Renal pelvis (tissue), 1 donor: ENCODE measurements at regions not wholly inside any gene's neighbourhood (a gene's known extent, or its start where the extent isn't known, plus 50 kb on each side); places are given as distances from the start of the nearest gene placed in this dataset.

Experiments
- DNase-seq: peaks from one replicate; pipeline ENCODE4 v3.0.0-alpha.2; 2013

DNA sequence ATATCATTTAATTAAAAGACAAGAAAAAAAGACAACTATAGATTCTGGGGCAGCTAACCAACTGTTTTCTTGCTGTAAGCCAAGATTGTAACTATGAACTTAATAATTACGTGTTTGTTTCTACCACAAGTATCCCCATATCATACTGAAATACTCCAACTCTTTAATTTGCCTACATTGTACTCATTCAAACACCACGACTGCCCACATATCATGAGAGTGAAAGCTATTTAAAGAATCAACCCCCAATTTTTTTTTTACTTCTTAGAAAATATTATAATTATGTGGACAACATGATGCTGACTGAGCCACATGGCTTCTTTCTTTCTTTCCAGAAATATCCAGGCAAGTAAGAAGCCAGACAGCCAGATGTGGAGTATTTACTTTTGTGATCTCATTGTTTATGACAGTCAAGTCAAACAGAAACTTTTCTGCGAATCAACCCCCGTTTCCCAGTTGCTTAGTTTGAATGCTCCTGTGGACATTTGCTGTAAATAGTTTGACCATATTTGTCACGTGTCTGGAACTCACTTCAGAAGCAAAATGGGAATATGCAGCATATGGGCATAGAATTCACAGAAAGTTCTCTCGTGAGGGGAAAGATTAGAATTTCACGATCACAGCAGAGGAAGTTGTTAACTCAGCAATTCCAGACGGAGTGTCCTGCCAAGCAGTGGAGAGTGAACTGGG lies 126.8 kb upstream of the PSMD7 start:
- peak; percentile 40 for DNase-seq

DNA sequence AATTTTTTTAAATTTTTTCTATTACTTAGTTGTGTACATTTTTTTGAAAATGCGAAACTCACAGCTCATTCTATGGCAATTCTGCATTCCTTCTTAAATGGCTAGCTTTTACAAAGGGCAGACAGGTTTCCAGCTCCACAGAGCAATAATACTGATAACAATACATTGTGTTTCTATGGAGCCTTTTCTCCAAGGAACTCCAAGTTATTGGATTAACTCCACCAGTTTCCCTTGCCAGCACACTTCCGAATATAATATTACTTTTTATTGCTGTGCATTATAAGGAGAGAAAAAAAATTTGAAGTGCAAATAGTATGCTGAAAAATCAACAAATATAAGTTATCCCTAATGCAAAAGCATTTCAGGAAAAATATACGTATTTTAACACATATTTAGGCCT lies 127.5 kb upstream of the PSMD7 start:
- DNase-seq, result no peak

DNA sequence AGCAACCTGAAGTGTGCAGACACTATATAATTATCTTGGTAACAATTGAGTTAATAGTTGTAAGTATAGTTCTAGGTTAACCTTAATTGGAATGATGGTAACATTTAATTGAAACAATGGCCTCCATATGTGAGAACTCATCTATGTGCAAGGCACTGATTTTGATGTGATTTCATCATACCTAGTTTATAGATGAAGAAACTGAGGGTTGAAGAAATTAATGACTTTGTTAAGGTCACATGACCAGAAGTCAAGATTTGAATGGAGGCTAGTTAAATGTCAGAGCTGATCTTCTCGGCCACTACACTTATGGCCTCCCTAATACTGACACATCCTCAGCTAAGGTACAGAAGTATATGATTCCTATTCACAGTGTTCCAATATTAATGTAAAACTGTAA lies 128.2 kb upstream of the PSMD7 start:
- no peak for DNase-seq

DNA sequence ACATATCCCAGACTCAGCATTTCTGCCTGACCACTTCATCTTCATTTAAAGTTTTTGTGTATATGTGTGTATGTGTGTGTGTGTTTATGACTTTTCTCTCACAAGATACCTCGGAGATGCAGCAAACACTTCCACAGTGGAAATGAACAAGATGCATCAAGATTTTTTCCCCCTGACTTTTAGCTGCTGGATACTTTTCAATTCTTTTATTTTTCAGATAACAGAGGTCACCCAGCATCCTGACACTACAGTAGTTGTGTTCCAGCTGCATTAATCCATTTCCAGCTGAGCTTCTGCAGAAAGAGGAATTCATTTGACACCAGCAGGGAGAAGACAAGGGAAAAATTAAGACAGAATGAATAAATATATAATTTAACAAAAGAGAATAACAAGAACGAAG lies 130.2 kb upstream of the PSMD7 start:
- DNase-seq, result no peak

DNA sequence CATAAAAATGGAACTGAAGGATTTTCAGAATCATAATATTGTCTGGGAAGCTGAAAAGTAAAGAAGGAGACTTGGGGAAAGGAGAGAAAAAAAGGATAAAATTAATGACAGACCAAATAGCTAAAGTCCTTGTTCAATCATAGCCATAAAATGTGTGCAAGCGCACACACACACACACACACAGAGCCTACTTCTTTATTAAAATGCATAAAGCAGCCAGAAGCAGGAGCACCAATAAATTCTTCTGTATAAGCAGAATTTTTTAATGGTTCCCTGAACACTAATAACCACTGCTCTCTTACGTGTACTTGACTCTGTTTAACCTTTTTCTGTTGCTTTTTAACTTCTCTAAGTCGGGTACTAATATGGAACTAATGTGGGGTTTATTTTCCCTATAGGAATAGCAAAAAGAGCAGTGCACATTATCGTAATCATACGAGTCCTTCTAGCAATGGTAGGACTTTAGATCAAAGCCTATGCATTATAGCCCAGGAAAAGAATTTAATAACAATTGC lies 131.0 kb upstream of the PSMD7 start:
- no peak for DNase-seq

DNA sequence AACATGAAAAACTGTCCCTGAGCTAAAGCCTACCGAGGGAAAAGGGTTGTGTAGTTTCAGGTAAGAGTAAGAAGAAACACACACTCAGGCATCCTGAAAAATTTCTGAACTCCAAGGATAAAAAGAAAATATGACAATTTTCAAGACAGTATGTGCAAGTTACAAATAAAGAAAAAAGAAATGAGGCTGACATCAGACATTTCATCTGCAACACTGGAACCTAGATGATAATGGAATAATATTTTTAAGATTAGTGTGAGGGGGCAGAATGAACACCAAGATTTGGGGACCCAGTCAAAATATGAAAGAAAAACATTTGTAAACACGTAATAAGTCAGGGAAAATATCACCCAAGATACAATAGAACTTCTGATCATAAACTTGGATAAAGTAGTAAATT lies 135.9 kb upstream of the PSMD7 start:
- no peak for DNase-seq

DNA sequence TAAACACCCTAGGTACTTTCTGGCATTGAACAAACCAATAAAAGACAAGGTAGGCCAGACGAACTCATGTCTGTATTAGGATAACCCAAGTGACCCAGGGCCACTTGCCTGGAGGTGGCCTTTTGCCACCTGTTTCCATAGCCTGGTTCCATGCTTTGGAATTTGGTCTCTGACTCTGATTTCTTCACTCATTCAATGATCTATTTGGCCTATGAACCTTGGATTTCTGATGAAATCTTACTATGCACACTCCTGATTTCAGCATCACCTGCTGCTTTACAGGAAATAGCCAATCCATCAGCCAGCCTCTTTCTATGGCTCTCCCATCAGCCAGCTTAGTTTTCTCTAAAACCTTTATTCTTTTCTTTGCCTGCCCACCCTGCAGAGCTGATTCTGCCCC lies 142.8 kb upstream of the PSMD7 start:
- DNase-seq, result no peak

DNA sequence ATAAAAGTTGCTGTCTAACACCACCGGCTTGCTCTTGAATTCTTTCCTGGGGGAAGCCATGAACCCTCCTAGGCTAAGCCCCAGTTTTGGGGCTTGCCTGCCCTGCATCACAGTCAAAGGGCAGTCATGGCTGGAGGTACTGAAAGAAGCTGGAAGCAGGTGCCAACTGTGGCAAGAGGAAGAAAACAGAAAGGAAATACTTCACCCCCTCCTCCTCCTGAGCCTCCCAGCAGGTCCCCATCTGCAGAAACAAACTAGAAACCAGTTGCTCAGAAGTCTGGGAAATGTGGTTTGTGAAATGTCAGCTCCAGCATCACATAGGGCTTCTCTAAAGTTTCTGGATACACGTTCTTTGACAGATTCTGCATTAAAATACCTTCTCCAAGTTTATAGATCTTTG lies 150.0 kb upstream of the PSMD7 start:
- DNase-seq, result no peak

DNA sequence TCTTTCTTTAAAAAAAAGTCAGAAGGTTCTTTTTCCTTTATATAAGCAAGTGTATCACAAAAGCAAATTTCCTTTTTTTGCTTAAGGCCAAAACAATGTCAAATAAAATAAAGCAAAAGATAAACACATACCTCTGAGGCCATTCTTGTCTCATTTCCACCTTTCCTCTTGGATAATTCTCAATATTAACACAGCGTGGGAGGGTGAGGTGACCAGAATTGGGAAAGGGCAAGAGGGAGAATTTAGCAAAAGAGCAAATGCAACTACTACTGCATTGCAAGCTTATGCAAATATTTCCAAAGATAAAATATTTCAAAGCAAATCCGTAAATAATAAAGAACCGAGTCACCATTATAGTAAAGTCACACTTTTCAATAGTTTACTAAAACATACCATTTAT lies 153.4 kb upstream of the PSMD7 start:
- DNase-seq, result no peak

DNA sequence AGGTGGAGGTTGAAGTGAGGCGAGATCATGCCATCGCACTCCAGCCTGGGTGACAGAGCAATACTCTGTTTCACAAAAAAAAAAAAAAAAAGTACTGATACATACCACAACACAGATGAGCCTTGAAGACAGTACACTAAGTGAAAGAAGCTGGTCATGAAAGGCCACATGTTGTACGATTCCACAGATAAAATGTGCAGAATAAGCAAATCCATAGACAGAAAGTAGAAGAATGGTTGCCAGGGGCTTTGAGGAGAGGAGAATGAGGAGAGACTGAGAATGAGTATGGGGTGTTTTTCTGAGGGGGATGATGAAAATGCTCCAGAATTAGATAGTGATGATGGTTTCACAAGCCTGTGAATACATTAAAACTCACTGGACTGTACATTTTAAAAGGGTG lies 155.6 kb upstream of the PSMD7 start:
- DNase-seq, result no peak

DNA sequence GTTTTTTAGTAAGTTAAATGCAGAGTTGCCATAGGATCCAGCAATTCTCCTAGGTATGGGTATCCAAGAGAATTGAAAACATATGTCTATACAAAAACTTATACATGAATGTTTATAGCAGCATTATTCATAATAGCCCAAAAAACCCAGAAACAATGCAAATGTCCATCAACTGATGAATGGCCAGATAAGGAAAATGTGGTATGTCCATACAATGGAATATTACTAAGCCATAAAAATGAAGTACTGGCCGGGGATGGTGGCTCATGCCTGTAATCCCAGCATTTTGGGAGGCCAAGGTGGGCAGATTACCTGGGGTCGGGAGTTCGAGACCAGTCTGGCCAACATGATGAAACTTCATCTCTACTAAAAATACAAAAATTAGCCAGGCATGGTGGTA lies 156.1 kb upstream of the PSMD7 start:
- no peak for DNase-seq

DNA sequence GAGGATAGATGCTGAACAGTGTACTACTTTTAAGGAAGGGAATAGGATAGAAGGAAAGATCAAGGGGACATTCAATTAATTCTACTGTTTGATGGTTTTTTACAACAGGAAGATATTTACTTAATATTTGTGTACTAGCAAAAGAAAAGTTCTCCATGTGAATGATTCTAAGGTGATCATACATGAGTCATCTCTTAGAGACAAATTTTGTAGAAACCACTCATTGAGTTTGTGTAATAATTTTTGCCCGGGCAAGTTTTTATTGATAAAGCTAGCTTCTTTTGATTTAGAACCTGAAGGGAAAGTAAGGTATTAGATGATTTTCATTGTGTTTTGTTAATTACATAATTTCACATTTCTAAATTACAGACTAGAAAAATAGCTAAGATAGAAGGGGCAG lies 172.8 kb upstream of the PSMD7 start:
- no peak for DNase-seq

DNA sequence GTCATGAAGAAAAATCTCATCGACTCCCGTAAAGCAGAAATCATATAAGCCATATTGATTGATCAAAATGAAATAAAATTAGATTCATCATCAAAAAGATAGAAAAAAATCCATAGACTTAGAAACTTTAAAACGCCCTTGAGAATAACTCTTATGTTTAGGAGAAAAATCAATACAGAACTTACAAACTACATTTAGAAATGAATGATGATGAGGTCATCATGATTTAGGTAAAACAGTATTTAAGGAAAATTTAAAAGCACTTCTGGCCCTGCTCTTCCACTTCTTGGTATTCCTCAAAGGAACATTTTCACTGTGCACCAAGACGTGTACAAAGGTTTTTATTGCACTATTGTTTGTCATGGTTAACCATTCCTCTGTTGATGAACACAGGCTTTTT lies 173.4 kb upstream of the PSMD7 start:
- no peak for DNase-seq

DNA sequence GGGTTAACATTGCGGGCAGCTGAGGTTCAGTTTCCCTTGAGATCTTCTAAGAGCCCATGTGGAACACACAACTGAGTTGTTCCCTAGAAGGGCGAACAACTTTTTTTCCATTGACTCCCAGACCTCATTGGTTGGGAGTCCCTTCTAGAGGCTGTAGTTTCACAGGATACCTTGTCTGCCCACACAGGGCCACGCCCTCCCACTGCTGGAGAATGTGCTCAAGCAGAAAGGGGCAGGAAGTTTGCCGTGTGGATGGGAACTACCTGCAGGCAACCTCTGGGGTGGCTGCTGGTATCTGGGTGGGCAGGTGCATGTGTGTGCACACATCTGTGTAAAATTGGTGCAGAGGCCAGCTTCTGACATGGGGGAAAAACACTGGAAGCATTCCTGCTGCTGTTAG lies 178.8 kb upstream of the PSMD7 start:
- DNase-seq, result no peak

DNA sequence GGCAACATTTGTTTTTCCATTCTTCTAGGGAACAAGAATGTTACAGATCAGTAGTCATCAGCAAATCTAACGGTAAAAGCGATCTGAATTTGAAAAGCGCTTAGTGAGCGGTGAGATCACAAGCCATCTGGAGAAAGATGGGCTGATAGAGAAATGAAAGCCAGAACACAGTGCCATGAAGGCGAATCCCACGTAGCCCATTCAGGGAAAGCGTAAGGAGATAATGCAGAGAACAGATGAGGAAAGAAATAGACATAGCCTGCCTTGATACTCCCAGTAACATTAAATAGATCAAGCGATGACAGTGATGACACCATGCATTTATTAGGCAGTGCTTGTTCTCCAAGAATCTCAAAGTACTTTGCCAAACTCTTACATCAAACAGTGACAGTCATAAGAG lies 183.1 kb upstream of the PSMD7 start:
- no peak for DNase-seq

DNA sequence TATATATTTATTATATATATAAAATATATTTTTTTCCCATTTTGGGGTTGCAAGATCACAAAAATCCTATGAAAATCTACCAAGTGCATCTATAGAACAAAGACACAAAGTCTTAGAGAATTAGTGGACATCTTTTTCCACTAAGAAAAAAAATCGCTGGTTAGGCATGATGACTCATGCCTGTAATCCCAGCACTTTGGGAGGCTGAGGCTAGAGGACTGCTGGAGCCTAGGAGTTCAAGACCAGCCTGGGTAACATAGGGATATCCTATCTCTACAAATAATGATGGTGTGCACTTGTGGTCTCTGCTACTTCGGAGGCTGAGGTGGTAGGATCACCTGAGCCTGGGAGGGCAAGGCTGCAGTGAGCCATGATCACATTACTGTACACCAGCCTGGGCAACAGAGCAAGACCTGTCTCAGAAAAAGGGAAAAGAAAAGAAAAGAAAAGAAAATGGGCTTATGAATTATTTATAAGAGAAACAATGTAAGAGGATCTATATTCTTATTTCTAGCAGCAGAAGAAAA lies 185.1 kb upstream of the PSMD7 start:
- no peak for DNase-seq

DNA sequence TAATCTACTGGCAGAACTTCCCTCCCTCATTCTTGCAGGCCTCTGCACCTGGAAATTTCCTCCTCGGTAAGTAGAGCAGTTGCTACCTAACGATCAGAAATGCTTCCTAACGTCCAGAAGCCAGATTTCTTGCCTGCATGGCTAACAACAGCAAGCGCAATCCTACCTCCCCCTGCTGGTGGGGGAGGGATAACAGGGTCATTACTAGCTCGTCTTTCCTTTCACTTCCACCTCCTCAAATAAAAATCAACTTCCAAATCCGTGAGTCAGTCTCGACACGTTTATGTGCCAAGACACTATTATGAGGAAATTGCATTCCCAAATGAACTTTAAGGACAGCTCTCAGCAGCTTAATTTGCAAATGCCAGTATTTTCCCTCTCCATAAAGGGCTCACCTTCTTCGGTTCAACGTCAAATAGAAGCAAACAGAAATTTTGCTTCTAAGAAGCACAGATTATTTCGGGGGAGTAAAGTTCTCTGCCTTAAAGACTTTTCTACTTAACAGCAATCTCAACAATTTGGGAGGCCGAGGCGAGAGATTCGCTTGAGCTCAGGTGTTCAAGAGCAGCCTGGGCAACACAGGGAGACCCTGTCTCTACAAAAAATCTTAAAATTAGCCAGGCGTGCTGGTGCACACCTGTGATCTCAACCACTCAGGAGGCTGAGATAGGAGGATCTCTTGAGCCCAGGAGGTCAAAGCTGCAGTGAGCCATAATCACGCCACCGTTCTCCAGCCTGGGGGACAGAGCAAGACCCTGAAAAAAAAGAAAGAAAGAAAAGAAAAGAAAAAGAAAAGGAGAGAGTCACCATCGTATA lies 188.6 kb upstream of the PSMD7 start:
- no peak for DNase-seq

DNA sequence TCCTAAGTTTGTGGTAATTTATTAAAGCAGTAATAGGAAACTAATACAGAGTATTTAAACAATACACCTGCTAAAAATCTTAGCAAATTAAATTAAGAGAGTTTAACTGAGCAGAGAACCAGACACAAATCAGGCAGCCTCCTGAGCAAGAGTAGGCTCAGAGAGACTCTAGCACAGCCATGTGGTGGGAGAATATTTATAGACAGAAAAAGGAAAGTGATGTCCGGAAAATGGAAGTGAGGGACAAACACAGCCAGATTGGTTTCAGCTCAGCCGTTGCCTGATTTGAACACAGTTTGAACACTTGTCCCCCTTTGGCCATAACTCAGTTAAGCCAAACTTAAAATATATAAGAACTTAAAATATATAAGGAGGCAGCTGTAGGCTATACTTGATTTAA lies 192.6 kb upstream of the PSMD7 start:
- DNase-seq, result no peak

DNA sequence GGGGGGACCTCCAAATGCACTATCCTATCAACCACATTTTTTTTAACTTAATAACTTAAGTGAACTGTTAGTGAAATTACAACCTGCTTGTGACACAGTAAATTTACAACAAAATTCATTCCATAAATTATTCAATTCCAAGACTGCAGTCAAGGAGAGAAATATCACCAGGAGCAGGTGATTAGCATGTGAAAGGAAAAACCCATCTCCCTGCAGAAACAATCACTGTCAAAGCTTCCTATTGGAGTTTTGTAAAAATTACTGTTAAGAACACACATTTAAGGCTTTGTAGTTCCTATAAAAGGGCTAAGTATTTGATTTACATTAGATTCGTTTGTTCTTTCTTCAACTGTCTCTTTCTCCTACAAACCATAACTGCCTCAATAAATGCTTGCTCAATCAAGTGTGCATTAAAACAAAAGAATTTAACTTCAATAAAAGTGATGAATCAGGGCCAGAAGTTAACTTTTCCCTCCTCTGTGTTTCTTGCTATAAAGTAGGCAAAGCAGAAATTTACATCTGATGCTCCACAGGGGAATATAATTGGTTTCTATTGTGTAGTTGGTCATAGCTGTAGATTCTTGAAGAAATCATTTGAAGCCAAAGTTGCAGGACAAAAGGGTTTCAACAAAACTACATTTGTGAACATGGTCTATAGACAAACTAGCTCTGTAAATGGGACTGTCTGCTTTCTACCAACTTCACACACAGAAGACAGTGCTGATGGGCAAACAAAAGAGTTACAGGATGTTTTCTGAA lies 195.1 kb upstream of the PSMD7 start:
- no peak for DNase-seq

DNA sequence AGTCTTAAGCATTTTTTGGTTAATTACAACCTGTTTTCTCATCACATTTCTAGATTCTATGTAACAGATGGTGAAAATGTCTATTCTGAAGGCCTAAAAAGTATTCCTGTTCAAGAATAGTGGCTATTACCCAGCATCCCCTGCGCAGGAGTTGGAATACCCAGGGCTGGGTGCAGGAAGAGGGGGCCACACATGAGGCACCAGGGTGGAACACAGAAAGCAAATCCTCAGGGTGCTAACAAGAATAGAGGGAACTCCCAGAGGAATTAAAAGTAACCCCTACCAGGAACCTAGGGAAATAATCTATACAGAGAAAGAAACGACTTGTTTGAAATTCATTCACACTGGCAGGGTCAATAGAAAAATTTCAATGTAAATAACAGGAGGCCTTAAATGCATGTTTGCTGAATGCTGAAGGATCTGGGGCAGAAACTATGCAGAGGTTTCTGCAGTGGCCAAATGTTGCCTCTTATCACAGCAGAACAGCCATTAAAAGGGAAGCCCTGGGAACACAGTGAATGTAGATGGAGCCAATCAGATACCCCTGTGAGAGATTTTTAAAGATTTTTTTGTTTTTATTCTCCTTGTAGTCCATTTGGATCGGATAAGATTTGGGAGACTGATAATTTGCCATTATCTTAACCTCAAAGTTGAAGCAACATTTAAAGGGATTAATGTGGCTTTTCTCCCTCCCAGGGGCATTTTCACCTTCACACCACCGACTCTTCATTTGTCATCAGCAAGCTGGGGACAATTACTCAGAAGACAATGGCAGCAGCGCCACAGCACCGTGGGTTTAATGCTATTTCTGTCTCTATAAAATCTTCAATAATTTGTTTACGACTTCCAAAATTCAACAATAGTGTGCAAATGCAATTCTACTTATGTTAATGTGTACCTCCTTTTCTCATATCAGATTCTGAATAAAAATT lies 196.0 kb upstream of the PSMD7 start:
- DNase-seq, result no peak

DNA sequence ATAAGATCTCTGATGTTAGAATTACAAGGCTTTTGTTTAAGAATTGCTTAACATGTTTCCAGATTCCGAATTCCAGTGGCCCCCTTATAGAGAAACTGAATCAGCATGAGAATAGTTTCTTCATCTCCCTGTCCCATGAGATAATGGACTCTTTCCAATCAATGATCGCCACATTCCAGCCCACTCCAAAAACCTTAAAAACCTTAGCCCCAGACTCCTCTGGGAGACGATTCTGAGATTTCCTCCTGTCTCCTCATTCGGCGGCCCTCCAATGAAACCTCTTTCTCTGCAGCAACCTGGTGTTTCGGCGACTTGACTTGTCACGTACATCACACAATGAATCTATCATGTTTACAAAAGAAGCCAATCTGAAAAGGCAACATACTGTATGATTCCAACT lies 197.1 kb upstream of the PSMD7 start:
- DNase-seq, result no peak
